ENCODE measurements at regions not wholly inside any gene's neighbourhood (a gene's known extent, or its start where the extent isn't known, plus 50 kb on each side); places are given as distances from the start of the nearest gene placed in this dataset.
"Not testable (repeated sequence)": the region's sequence is repeated elsewhere in the genome, so short reads cannot be mapped to it uniquely, and the experiment has no call there.

DNA sequence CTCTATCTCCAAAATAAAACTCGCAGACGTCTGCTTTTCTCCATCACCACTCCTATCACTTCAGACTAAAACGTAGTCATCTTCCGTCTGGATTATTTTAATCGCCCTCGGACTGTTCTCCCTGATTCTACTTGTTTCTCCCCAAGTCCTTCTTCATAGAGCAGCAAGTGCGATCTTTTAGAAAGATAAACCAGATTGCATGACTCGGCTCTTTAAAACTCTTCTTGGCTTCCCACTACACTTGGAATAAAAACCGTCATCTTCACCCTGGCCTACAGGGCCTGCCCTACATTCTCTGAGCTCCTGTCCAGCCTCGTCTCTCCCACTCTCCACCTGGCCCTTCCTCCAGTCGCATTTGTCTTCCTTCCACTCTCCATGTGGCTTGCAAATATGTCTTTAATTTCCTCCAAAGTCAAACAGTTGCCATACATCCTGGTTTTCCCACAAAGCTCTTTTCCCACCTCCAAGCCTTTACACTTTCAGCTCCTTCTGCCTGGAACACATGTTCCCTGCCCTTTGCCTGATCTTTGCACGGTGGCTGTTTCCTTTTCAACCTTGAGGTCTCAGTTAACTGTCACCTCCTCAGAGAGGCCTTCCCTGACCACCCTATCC lies 70.5 kb upstream of the DHX40 start:
- DNase-seq (ENCODE audit: low spot score), result no peak

DNA sequence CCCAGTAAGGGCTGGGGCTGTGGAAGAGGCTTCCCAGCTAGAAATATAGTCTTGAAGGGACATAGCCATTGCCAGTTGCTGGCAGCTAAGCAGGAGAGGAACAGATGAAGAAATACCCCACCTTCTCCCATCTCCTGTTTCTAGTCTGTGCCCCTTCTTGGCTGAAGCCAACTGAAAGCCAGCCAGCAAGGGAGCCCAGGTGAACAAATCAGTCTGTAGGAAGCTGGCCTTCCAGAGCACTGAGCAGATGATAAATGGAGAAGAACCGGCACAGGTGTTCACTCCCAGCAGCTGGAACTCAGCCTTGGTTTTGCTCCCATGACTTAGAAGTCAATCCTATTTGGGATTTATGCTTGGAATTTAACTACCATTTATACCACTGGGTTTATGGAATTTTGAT lies 69.2 kb upstream of the DHX40 start:
- no peak for DNase-seq (ENCODE audit: low spot score)

GRCh38 chr17:59498530-59499307 lies 66.7 kb upstream of the DHX40 start:
- no peak for DNase-seq (ENCODE audit: low spot score)

- DNase-seq (ENCODE audit: low spot score), result not testable (repeated sequence)
Observed at GRCh38 chr17:59500086-59500655, 65.2 kb upstream of the DHX40 start.

DNA sequence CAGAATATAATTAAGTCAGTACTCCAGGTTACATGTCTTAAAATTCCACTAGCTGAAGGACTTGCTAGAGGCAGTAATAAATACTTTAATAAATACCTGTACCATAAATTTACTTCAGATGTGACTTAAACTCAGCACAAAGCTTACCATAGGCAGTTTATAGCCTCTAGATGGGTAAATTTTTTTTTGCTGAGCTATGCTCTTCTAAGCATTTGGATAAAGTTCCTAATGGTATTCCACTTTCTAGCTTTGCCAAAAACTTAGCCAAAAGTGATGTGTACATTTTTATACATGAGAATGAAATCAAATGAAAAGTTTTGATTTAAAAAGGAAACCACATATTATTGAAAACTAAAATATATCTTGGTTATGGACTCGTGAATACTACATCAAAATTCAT lies 63.7 kb upstream of the DHX40 start:
- DNase-seq (ENCODE audit: low spot score), result no peak

GRCh38 chr17:59502800-59503199 lies 62.6 kb upstream of the DHX40 start:
- no peak for DNase-seq (ENCODE audit: low spot score)

GRCh38 chr17:59503500-59503899 lies 61.9 kb upstream of the DHX40 start:
- DNase-seq (ENCODE audit: low spot score), result no peak

- no peak for DNase-seq (ENCODE audit: low spot score)
Observed at GRCh38 chr17:59504821-59505220, 60.6 kb upstream of the DHX40 start.

- no peak for DNase-seq (ENCODE audit: low spot score)
Observed at GRCh38 chr17:59505610-59506276, 59.7 kb upstream of the DHX40 start.

DNA sequence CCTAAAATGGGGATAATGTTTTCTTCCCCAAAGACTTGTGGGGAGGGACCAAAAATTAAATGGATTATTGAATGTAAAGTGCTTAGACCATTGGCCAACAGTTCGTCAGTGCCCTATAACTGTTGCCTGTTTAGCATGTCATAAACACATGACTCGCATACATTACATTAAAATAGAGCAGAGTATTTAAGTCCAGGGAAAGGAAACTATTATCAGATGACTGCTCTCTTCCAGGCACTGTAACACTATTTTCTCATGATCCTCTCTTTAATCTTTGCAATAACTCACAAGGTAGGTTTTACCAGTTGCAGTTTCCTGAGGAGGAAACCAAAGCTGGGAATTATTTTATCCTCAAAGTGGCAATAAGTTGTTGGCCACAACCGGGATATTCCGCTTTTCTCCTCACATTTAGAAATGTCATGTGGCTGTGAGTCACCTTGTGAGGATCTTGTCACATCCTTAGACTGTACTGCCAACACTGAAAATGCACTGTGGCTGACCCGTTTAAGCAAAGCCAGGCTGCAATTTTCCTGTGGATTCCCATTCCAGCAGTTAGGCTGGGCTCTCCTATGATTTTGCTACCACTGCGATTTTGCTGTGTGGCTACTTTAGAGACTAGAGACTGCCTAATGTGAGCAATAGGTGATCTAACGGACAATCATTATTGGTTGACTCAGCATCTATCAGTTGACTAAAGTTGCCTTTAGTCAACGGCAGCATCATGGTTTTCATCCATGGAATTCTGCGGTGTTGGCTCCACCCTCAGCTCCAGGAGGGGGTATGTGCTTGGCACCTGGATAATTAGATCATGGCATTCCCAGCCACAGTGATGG lies 58.3 kb upstream of the DHX40 start:
- DNase-seq (ENCODE audit: low spot score), result no peak

DNA sequence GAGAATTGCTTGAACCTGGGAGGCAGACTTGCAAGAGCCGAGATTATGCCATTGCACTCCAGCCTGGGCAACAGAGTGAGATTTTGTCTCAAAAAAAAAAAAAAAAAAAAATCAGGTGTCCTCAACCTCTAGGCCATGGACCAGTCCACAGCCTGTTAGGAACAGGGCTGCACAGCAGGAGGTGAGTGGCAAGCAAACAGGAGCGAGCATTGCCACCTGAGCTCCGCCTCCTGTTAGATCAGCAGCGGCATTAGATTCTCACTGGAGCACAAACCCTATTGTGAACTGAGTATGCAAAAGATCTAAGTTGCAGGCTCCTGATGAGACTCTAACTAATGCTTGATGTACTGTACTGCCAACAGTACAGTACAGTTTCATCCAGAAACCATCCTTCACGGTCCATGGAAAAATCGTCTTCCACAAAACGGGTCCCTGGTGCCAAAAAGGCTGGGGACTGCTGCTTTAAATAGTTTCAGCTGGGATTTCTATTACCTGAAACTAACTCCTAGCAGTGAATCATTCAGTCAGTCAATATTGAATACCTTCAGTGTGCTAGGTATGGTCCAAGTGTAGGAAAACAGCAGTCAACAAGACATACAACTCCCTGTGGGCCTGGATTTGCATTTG lies 56.3 kb upstream of the DHX40 start:
- DNase-seq (ENCODE audit: low spot score), result no peak

DNA sequence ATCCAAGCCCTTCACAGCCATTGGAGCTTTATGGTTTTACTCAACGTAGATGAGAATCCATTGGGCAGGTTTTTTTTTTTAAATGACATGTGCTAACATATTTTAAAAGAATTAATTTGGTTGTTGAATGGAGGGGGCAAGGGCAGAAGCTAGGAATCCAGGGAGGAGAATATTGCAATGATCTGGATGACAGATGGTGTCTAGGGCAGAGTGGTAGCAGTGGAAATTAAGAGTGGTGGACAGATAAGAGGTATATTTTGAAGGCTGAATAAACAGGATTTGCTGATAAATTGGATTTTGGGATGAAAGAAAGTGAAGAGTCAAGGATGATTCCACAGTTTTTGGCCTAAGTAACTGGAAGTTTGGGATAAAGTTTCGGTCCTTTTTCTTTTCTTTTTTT lies 54.8 kb upstream of the DHX40 start:
- DNase-seq (ENCODE audit: low spot score), result no peak

- no peak for DNase-seq (ENCODE audit: low spot score)
Observed at GRCh38 chr17:59511726-59512125, 53.7 kb upstream of the DHX40 start.

- DNase-seq (ENCODE audit: low spot score), result no peak
Observed at GRCh38 chr17:59512844-59513385, 52.5 kb upstream of the DHX40 start.

- peak; percentile 95 for DNase-seq (ENCODE audit: low spot score)
Observed at GRCh38 chr17:59513934-59514841, 51.2 kb upstream of the DHX40 start.

Measured in HT-29 (cell line).